ENCODE measurements at regions not wholly inside any gene's neighbourhood (a gene's known extent, or its start where the extent isn't known, plus 50 kb on each side); places are given as distances from the start of the nearest gene placed in this dataset.

DNA sequence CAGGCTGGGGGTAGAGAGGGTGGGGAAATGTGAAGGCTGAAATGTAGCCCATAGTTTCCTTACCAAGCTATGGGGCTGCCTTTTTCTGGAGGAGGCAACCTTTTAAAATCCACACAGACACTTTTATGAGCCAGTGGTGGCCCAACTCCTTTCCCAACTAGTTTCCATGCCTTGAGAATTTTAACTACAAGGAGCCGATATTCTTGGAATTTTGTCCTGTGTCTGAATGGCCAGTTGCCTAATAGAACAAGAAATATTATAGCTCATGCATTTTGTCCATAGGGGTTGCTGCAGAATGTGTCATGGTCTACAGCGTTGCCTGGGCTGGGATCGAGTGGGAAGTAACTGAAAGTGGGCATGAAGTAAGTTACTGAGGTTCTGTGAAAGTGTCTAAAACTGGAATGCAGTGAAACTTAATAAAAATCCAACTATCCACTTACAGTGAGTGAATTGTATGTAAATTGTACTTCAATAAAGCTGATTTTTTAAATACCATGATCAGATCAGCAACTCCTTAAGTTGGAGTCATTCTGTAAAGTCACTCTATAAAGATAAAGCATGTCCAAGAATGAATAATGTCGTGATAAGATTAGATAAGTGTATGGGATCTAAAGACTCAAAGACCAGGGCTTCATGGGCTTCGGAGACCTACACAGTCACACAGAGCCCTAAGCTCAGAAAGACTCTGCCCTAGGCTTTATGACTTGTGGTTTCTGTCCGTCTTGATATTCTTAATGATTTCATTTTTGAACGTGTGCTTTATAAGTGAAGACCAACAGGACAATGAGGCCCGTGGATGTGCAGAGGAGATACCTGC is 122.6 kb upstream of the FNDC3A start:
- FAIRE-seq, result no peak
- DNase-seq (ENCODE audit: insufficient read length, low spot score), result no peak
- no peak for TF ChIP-seq POLR2AphosphoS5 (IDR thresholded peaks at IDR 0.05; ENCODE audit: low read depth, low read length)
- TF ChIP-seq PAX5 (IDR thresholded peaks at IDR 0.05; ENCODE audit: insufficient read depth, low read length, severe bottlenecking), result no peak
- no peak for TF ChIP-seq TAF1 (IDR thresholded peaks at IDR 0.05; ENCODE audit: low read depth, low read length)
- no peak for TF ChIP-seq POLR2A (IDR thresholded peaks at IDR 0.05; ENCODE audit: low read depth, low read length)
- TF ChIP-seq SPI1 (IDR thresholded peaks at IDR 0.05; ENCODE audit: low read depth, low read length), result no peak
- TF ChIP-seq POU2F2 (IDR thresholded peaks at IDR 0.05; ENCODE audit: low read depth, low read length), result no peak

DNA sequence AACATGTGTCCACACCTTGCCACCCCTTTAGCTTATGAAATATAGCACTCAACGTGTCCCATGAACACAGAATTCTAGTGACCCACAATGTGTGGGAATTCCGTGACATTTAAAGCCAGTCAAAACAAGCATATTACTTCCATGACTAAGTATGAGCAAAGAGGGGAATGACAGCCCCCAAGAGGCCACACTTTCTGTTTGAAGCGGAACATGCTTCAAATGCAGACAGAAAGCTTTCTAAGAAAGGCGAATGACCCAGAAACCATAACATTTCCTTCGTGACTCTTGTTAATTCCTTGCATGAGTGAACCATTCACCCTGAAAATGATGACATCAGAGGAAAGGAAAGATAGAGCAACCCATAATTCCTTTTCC is 122.0 kb upstream of the FNDC3A start:
- no peak for FAIRE-seq
- no peak for TF ChIP-seq TAF1 (IDR thresholded peaks at IDR 0.05; ENCODE audit: low read depth, low read length)
- no peak for TF ChIP-seq POLR2A (IDR thresholded peaks at IDR 0.05; ENCODE audit: low read depth, low read length)
- TF ChIP-seq POU2F2 (IDR thresholded peaks at IDR 0.05; ENCODE audit: low read depth, low read length), result no peak
- no peak for TF ChIP-seq PAX5 (IDR thresholded peaks at IDR 0.05; ENCODE audit: insufficient read depth, low read length, severe bottlenecking)
- no peak for TF ChIP-seq POLR2AphosphoS5 (IDR thresholded peaks at IDR 0.05; ENCODE audit: low read depth, low read length)
- no peak for TF ChIP-seq SPI1 (IDR thresholded peaks at IDR 0.05; ENCODE audit: low read depth, low read length)
- DNase-seq (ENCODE audit: insufficient read length, low spot score), result no peak

DNA sequence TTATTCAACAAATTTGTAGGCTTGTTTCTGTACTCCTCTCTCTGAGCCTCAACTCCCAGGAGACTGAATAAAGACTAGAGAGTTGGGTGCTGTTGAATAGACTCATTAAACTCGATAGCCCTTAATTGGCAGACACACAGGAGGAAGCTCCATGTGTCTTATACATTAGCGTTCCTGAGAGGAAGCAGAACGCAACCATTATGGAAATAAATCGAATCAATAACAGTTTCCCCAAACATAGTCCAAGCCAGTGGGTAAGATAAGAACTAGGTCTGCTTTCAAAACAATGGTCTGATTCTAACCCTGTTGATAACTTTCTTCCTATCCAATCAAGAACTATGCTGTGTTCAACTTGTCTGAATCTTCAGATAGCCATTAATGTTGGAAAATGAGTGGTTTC is 118.1 kb upstream of the FNDC3A start:
- no peak for TF ChIP-seq POU2F2 (IDR thresholded peaks at IDR 0.05; ENCODE audit: low read depth, low read length)
- TF ChIP-seq POLR2AphosphoS5 (IDR thresholded peaks at IDR 0.05; ENCODE audit: low read depth, low read length), result no peak
- no peak for TF ChIP-seq SPI1 (IDR thresholded peaks at IDR 0.05; ENCODE audit: low read depth, low read length)
- FAIRE-seq (no peak), DNase-seq (ENCODE audit: insufficient read length, low spot score) (no peak)

DNA sequence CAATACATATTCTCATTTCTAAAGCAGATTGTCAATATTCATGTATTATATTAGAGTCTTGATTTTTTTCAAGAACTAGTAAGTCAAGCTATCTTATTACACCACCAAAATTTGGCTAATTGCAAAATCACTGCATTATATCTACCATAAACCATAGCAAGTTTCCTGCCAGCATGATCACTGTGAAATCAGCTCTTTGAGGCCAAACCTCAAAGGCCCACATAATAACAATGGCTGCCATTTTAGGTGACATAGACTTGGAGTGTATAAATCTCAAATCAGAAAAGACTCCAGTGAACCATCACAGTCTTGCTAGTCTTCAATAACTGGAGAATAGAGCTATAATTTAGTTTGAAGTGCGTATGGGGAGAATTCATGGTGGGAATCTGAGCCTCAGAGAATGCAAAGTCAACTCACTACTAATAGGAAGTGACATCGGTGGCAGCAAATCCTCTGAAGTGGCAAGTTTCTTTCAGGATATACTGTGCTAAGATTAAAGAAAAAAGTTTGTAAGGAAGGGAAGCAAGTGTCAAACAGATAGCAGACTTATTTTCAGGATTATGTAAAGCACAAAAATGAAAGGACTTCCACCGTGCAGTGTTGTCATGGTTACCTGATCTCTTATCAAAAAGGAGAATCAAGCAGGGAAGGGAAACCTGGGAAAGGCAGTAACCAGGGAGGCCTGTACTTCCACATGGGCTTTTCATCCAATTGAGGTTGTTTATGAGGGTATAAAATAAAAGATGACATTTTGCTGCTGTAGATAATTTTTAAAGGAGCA is 117.4 kb upstream of the FNDC3A start:
- DNase-seq (ENCODE audit: insufficient read length, low spot score) (no peak), FAIRE-seq (no peak)
- TF ChIP-seq POU2F2 (IDR thresholded peaks at IDR 0.05; ENCODE audit: low read depth, low read length) (no peak), SPI1 (IDR thresholded peaks at IDR 0.05; ENCODE audit: low read depth, low read length) (no peak), POLR2AphosphoS5 (IDR thresholded peaks at IDR 0.05; ENCODE audit: low read depth, low read length) (no peak), TAF1 (IDR thresholded peaks at IDR 0.05; ENCODE audit: low read depth, low read length) (no peak), POLR2A (IDR thresholded peaks at IDR 0.05; ENCODE audit: low read depth, low read length) (no peak), PAX5 (IDR thresholded peaks at IDR 0.05; ENCODE audit: insufficient read depth, low read length, severe bottlenecking) (no peak)

DNA sequence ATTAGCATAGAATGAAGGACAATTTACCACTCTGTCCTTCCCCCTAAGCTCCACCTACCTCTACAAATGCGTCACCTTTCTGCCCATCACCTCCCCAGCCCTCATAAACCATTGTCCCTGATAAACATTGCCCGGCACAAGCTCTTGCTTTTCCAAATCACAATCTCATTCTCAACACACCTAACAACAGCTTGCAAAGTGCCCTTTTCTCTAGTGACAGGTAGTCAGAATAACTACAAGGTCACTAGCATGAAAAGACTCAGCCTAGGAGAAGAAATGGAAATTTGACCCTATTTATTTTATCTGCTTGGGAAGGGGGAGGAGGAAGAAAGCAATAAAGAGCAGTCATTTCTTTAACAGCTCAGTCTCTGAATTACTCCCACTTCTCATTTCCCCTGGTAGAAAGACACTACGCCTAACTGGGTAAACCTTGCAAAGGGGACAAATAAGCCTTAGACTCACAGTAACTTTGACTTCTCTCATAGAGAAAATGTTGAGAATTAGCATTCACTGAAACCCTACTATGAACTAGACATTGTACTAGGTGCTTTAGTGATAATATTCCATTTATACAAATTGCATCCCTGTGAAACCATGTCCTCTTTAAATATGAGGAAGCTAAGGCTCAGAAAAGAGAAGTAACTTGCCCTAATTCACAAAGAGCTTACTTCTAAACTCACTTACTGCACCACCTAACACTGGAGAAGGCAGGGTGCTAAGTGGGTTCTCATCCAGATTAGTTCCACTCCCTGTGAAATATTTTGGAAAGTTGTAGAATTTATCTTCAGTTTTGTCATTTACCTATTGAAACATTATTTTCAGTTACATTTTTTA is 116.2 kb upstream of the FNDC3A start:
- TF ChIP-seq POU2F2 (IDR thresholded peaks at IDR 0.05; ENCODE audit: low read depth, low read length), result no peak
- no peak for TF ChIP-seq TAF1 (IDR thresholded peaks at IDR 0.05; ENCODE audit: low read depth, low read length)
- TF ChIP-seq PAX5 (IDR thresholded peaks at IDR 0.05; ENCODE audit: insufficient read depth, low read length, severe bottlenecking), result no peak
- TF ChIP-seq SPI1 (IDR thresholded peaks at IDR 0.05; ENCODE audit: low read depth, low read length), result peak; percentile 75
- no peak for TF ChIP-seq POLR2A (IDR thresholded peaks at IDR 0.05; ENCODE audit: low read depth, low read length)
- FAIRE-seq, result peak; percentile 75
- DNase-seq (ENCODE audit: insufficient read length, low spot score), result no peak

DNA sequence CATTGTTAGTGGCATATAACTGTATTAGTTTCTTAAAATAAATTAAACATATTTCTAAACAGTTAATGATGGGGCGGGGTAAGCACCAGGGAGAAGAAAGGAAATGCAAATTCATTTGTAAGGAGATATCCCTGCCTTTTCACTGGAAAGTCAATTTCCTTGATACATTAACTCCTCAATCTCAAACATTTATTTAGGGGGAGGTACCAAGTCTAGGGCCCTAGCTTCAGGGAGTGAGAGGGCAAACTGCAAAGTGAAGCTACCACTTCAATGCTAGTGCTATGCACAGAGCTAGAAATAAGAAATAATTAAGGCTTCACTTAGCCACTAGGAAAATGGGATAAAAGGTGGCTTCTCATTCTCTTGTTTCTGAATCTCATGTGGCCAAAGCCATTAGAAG is 115.3 kb upstream of the FNDC3A start:
- FAIRE-seq (no peak), DNase-seq (ENCODE audit: insufficient read length, low spot score) (no peak)
- no peak for TF ChIP-seq PAX5 (IDR thresholded peaks at IDR 0.05; ENCODE audit: insufficient read depth, low read length, severe bottlenecking)

DNA sequence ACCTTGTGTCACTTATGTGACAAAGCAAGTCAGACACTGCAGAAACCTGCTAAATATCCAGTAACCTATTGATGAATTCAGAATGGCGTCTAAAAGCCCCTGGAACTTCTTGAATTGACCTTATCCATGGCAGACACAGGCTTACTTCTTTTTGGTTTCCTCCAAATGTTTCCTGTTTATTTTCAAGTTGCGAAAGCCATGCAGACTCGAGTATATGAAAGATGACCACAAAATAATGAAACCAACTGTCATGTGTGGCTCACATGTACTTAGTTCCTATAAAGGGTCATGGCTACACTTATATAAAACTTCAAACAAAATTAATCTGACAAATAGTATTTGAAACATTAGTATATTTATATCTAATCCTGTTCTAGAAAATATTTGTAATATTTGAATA is 113.1 kb upstream of the FNDC3A start:
- DNase-seq (ENCODE audit: insufficient read length, low spot score) (no peak), FAIRE-seq (no peak)
- TF ChIP-seq POU2F2 (IDR thresholded peaks at IDR 0.05; ENCODE audit: low read depth, low read length) (no peak), SPI1 (IDR thresholded peaks at IDR 0.05; ENCODE audit: low read depth, low read length) (no peak), PAX5 (IDR thresholded peaks at IDR 0.05; ENCODE audit: insufficient read depth, low read length, severe bottlenecking) (no peak), TAF1 (IDR thresholded peaks at IDR 0.05; ENCODE audit: low read depth, low read length) (no peak), POLR2A (IDR thresholded peaks at IDR 0.05; ENCODE audit: low read depth, low read length) (no peak), POLR2AphosphoS5 (IDR thresholded peaks at IDR 0.05; ENCODE audit: low read depth, low read length) (no peak)

DNA sequence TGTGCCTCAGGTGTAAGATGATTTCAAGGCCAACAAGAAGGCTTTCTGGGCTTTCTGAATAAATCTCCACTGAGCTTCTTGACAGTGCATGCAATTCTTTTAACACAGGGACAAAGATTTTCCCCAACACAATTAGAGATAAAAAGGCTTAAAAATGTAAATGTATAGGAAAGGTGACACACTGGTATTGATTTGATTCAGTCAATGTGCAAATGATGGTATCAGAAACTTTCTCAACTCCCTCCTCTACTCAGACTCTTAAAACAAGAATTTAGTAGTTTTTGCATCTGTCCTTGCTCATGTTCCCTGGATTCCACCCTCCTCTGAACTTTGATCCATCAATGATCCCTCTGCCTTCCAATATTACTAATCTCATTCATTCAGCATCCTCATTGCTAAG is 111.6 kb upstream of the FNDC3A start:
- TF ChIP-seq POU2F2 (IDR thresholded peaks at IDR 0.05; ENCODE audit: low read depth, low read length), result no peak
- TF ChIP-seq PAX5 (IDR thresholded peaks at IDR 0.05; ENCODE audit: insufficient read depth, low read length, severe bottlenecking), result no peak
- TF ChIP-seq SPI1 (IDR thresholded peaks at IDR 0.05; ENCODE audit: low read depth, low read length), result no peak
- TF ChIP-seq TAF1 (IDR thresholded peaks at IDR 0.05; ENCODE audit: low read depth, low read length), result no peak
- TF ChIP-seq POLR2A (IDR thresholded peaks at IDR 0.05; ENCODE audit: low read depth, low read length), result no peak
- no peak for TF ChIP-seq POLR2AphosphoS5 (IDR thresholded peaks at IDR 0.05; ENCODE audit: low read depth, low read length)
- DNase-seq (ENCODE audit: insufficient read length, low spot score) (no peak), FAIRE-seq (no peak)

DNA sequence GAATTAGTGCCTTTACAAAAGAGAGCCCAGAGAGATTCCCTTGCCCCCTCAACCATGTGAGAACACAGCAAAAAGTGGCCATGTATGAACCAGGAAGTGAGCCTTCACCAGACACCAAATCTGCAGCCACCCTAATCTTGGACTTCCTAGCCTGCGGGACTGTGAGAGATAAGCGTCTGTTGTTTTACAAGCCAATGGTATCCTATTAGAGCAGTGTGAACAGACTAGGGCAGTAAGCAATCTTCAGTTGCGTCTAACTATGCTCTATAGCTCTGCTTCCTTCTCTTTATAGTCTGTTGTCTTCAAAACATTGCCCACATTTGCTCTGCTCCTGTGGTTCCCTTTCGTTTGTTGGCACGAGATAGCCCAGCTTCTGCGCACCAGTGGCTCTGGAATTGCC is 109.5 kb upstream of the FNDC3A start:
- TF ChIP-seq PAX5 (IDR thresholded peaks at IDR 0.05; ENCODE audit: insufficient read depth, low read length, severe bottlenecking) (no peak), SPI1 (IDR thresholded peaks at IDR 0.05; ENCODE audit: low read depth, low read length) (no peak), POLR2AphosphoS5 (IDR thresholded peaks at IDR 0.05; ENCODE audit: low read depth, low read length) (no peak), POLR2A (IDR thresholded peaks at IDR 0.05; ENCODE audit: low read depth, low read length) (no peak), TAF1 (IDR thresholded peaks at IDR 0.05; ENCODE audit: low read depth, low read length) (no peak), POU2F2 (IDR thresholded peaks at IDR 0.05; ENCODE audit: low read depth, low read length) (no peak)
- FAIRE-seq, result no peak
- DNase-seq (ENCODE audit: insufficient read length, low spot score), result no peak

Data from GM12891 (cell line).